BJ (cell line): ENCODE measurements at regions not wholly inside any gene's neighbourhood (a gene's known extent, or its start where the extent isn't known, plus 50 kb on each side); places are given as distances from the start of the nearest gene placed in this dataset.
A peak's percentile ranks its signal among the peaks of the same experiment; 100 is the strongest.

Source experiments
- CTCF ChIA-PET: fragments of 350-600 bp; formaldehyde crosslinking; extraction: SDS; loops from one replicate; lab custom pipeline; 2021; ENCODE audit warnings: antibody characterized with exemption, inconsistent platforms; lab: Yijun Ruan, JAX
- POLR2A ChIA-PET: fragments of 300-600 bp; sonication (Branson Sonifier 250); formaldehyde crosslinking; extraction: SDS; loops from one replicate; lab custom pipeline; 2021; ENCODE audit warnings: antibody characterized with exemption; lab: Charles Lee
- DNase-seq: peaks from one replicate; pipeline ENCODE4 v3.0.0-alpha.2; 2011; ENCODE audit warnings: low read depth
- H3K27me3 ChIP-seq: 2 replicates; pipeline ENCODE4 v1.6.0; 2011; ENCODE audit warnings: low read length; ENCODE audit not compliant: control insufficient read depth, insufficient read depth
- H3K36me3 ChIP-seq: 2 replicates; pipeline ENCODE4 v1.5.1; 2011; ENCODE audit warnings: low read length; ENCODE audit not compliant: control insufficient read depth, insufficient read depth
- H3K4me3 ChIP-seq: 2 replicates; pipeline ENCODE4 v1.5.1; 2011; ENCODE audit warnings: low read depth, mild to moderate bottlenecking, control low read depth, low read length
- TF ChIP-seq, protein P1 (sequence below): IDR thresholded peaks from 2 replicates; pipeline ENCODE4 v1.5.1; 2011; ENCODE audit warnings: low read depth, mild to moderate bottlenecking, control low read depth, inconsistent platforms, low read length, moderate library complexity; ENCODE audit not compliant: insufficient read depth

DNA sequence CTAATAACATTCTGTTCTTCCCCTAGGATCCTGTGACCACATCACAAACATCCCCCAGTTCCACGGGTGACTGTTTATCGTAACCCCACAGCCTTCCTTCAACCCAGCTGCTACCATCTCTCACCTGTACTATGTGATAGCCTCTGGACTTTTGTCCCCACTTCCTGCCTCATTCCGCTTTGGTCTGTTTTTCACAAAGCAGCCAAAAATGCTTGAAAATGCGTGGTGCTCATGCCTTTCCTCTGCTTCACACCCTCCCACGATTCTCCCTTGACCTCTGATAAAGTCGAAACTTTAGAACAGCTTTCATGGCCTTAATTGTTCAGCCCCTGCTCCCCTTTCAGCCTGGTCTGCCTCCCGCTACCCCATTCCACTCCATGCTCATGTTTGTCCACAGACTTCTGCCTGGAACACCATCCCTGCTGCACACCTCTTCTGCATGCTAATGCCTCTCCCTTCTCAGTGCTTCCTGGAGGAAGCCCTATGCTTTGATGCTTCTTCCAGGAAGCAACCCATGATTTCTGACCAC, 165.6 kb downstream of the PLPP3 start:
- TF ChIP-seq, protein P1, sequence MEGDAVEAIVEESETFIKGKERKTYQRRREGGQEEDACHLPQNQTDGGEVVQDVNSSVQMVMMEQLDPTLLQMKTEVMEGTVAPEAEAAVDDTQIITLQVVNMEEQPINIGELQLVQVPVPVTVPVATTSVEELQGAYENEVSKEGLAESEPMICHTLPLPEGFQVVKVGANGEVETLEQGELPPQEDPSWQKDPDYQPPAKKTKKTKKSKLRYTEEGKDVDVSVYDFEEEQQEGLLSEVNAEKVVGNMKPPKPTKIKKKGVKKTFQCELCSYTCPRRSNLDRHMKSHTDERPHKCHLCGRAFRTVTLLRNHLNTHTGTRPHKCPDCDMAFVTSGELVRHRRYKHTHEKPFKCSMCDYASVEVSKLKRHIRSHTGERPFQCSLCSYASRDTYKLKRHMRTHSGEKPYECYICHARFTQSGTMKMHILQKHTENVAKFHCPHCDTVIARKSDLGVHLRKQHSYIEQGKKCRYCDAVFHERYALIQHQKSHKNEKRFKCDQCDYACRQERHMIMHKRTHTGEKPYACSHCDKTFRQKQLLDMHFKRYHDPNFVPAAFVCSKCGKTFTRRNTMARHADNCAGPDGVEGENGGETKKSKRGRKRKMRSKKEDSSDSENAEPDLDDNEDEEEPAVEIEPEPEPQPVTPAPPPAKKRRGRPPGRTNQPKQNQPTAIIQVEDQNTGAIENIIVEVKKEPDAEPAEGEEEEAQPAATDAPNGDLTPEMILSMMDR, result no peak
- DNase-seq, result no peak
- no peak overlapping the region for H3K4me3 ChIP-seq
- POLR2A ChIA-PET, result no interaction called here
- no peaks in the 10 kb centered on the region for H3K27me3 ChIP-seq
- CTCF ChIA-PET, result no interaction called here
- H3K36me3 ChIP-seq, result no peaks in the 10 kb centered on the region

DNA sequence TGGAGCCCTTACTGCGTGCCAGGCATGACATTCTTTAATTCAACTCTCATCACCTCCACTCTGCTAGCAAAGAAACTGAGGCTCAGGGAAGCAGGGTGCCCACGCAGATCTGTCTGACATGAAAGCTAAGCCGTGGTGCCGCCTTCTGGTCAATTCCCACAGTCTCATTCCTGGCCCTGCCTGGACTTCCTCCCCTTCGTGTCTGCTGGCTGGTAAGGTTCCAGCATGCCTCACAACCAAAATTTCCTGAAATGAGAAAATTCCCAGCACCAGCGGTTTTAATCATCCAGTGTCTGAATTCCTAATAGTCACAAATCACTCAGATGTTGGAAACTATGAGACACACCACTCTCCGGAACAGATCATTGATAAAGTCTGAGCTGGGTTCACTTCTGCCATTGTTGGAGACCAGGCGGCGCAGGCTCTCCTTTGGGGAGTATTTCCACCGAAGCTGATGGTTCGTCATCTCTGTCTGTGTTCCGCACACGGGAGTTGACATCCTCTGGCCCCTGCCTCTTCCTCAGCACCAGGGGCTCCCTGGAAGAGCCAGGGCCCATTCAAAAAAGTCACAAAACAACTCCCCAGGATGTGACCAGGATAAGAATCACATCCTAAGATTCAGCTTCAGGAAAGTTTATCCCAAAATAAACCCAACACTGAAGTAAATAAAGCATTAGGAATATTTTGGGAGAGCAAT, 167.7 kb downstream of the PLPP3 start:
- no peaks in the 10 kb centered on the region for H3K36me3 ChIP-seq
- H3K27me3 ChIP-seq, result no peaks in the 10 kb centered on the region
- TF ChIP-seq, protein P1, result no peak
- DNase-seq, result no peak
- no peak overlapping the region for H3K4me3 ChIP-seq
- CTCF ChIA-PET, result interaction anchor here (1.2 kb wide), 1 partner anchor 13 kb away, joined by 3 read pairs; no protein-coding TSS in a partner anchor
- POLR2A ChIA-PET, result no interaction called here

DNA sequence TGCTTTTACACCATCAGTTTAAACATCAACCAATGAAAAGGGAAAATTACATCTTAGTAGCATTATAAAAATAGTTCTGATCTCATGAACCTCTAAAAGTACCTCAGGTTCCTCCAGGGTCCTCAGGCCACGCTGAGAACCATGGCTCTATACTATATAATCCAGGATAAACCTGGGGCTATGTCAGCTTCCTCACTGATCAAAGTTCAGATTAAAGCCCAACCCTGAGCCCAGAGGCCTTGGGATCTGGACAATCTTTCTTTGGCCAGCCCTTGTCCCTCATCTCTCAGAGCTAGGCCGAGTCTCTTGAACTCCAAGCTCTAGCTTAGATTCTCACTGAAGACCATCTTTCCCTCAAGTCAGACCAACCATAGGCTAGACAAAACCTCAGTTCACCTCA, 168.3 kb downstream of the PLPP3 start:
- ChIA-PET POLR2A (interaction anchor here (0.6 kb wide), 1 partner anchor 127 kb away, joined by 11 read pairs; no protein-coding TSS in a partner anchor), CTCF (interaction anchor here (1.2 kb wide), 1 partner anchor 12 kb away, joined by 3 read pairs; no protein-coding TSS in a partner anchor)
- TF ChIP-seq, protein P1, result no peak
- Histone ChIP-seq H3K27me3 (no peaks in the 10 kb centered on the region), H3K36me3 (no peaks in the 10 kb centered on the region), H3K4me3 (no peak overlapping the region)
- no peak for DNase-seq

DNA sequence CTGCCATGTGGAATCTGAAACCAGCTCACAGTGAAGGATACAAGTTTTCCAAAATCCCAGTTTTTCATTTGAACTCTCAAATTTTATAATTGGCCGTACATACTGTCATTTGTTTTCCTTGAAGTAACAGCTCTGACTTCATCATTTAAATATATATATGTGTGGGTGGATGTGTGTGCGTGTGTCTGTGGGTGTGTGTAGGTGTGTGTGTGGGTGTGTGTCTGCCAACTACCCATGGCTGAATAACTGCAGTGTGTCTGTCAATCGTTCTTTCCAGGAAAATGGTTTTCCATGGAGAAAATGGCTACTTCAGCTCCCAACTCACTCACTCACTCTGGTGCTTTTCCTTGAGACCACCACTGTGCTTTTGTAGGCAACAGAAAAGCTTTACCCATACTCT, 169.0 kb downstream of the PLPP3 start:
- no peak for DNase-seq
- ChIA-PET POLR2A (interaction anchor here (0.6 kb wide), 1 partner anchor 127 kb away, joined by 11 read pairs; no protein-coding TSS in a partner anchor), CTCF (interaction anchor here (1.2 kb wide), 1 partner anchor 11 kb away, joined by 3 read pairs; no protein-coding TSS in a partner anchor)
- TF ChIP-seq, protein P1, result no peak
- H3K4me3 ChIP-seq, result no peak overlapping the region
- H3K27me3 ChIP-seq, result no peaks in the 10 kb centered on the region
- no peaks in the 10 kb centered on the region for H3K36me3 ChIP-seq

DNA sequence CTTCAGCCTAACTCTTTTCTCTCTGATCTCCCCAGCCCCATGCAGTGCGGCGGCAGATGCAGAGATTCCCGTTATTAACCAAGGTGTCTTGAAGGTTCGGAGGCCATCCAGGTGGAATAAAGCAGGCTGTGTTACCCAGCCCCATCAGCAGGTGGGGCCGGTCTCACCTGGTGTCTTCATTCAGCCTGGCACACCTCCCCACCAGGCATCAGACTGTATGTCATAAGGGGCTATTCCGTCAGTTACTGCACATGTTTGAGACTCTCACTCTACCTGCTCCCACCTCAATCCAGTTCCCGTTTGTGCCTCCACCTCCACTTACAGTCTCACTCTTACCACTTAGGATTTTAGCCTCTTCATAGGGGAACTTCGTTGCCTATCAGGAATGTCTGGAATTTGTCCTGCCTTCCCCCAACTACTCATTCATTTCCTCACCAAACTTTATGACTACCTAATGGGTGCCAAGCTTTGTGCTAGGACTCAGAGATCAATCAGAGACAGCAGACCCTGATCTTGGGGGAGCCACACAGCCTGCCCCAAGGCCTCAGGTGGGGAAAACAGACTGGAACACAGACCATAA, 170.2 kb downstream of the PLPP3 start:
- TF ChIP-seq, protein P1, result peak; percentile 31; the same call in 1 of the 2 replicates
- Histone ChIP-seq H3K4me3 (no peak overlapping the region), H3K27me3 (no peaks in the 10 kb centered on the region), H3K36me3 (no peaks in the 10 kb centered on the region)
- POLR2A ChIA-PET, result no interaction called here
- DNase-seq, result no peak
- CTCF ChIA-PET, result interaction anchor here (0.7 to 1.4 kb wide), 3 partner anchors 11 to 61 kb away, joined by 3 to 4 read pairs (median 3); no protein-coding TSS in a partner anchor
